ENCODE measurements at regions not wholly inside any gene's neighbourhood (a gene's known extent, or its start where the extent isn't known, plus 50 kb on each side); places are given as distances from the start of the nearest gene placed in this dataset.

DNA sequence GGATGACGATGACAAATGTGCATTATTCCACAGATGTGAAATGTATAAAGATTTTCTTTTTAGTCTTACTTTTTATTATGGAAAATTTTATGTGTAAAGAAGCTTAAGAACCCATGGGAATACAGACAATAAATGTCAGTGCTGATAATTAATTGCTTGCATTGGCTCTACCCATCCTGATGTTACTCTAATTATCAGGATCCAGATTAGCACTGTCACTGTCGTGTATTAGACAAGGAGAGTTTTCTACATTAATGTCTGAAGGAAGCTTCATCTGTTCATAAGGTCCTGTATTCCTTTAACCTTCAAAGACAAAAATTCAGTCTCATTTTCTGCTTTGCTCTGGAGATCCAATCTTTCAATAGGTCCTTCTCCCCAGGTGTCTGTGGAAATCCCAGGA lies 259.1 kb upstream of the ADAMTS5 start:
- TF ChIP-seq, protein P1, sequence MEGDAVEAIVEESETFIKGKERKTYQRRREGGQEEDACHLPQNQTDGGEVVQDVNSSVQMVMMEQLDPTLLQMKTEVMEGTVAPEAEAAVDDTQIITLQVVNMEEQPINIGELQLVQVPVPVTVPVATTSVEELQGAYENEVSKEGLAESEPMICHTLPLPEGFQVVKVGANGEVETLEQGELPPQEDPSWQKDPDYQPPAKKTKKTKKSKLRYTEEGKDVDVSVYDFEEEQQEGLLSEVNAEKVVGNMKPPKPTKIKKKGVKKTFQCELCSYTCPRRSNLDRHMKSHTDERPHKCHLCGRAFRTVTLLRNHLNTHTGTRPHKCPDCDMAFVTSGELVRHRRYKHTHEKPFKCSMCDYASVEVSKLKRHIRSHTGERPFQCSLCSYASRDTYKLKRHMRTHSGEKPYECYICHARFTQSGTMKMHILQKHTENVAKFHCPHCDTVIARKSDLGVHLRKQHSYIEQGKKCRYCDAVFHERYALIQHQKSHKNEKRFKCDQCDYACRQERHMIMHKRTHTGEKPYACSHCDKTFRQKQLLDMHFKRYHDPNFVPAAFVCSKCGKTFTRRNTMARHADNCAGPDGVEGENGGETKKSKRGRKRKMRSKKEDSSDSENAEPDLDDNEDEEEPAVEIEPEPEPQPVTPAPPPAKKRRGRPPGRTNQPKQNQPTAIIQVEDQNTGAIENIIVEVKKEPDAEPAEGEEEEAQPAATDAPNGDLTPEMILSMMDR (IDR thresholded peaks at IDR 0.05; ENCODE audit: borderline replicate concordance, extremely low read depth, low read length, poor library complexity, severe bottlenecking): no peak
- TF ChIP-seq EZH2 (IDR thresholded peaks at IDR 0.05; ENCODE audit: borderline replicate concordance, low read depth, low read length, severe bottlenecking): no peak
